Peyer's patch (tissue), 4 donors: ENCODE measurements at regions not wholly inside any gene's neighbourhood (a gene's known extent, or its start where the extent isn't known, plus 50 kb on each side); places are given as distances from the start of the nearest gene placed in this dataset.

Experiments
- CTCF ChIP-seq, 6 experiments: fragments of 450-650 bp in 4 of 6; fragments of 200-600 bp in 2 of 6; sonication (generic) in 1 of 6; IDR thresholded peaks; one replicate each; pipeline ENCODE4 v1.5.1; 2017 to 2019; ENCODE audit warnings: antibody characterized with exemption in 6 of 6, mild to moderate bottlenecking in 3 of 6, moderate library complexity in 1 of 6
- POLR2A ChIP-seq, 2 donors: fragments of 450-650 bp; IDR thresholded peaks; one replicate each; pipeline ENCODE4 v1.5.1; 2017; ENCODE audit warnings: antibody characterized with exemption in 2 of 2, mild to moderate bottlenecking in 2 of 2, moderate library complexity in 2 of 2

DNA sequence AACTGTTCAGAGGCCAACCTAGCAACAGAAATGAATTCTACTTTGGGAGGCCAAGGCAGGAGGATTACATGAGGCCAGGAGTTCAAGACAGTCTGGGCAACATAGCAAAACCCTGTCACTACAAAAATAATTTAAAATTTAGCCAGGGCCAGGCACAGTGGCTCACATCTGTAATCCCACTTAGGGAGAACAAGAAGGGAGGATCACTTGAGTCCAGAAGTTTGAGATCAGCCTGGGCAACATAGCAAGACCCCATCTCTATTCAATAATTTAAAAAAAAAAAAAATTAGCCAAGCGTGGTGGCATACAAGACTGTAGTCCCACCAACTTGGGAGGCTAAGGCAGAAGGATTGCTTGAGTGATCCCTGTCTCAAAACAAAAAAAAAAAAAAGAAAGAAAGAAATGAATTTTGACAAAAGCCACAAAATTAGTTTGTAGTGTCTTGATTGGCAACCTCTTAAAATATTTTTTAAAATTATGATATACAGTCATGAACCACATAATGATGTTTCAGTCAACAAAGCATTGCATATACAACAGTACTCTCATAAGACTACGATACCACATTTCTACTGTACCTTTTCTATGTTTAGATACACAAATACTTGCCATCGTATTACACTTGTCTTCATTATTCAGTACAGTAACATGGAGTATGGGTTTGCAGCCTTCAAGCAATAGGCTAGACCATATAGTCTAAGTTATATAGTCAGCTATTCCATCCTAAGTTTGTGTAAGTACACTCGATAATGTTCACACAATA lies 130.7 kb downstream of the ZFP36L2 start:
- TF ChIP-seq CTCF (IDR thresholded peaks at IDR 0.05) (no peak), POLR2A (IDR thresholded peaks at IDR 0.05) (no peak)
